Dendritic cell treated with granulocyte-macrophage colony-stimulating factor and Interleukin-4, amounts not matched to agents 40 ng/mL and 50 ng/mL, for 4 days (primary cell): ENCODE measurements at regions not wholly inside any gene's neighbourhood (a gene's known extent, or its start where the extent isn't known, plus 50 kb on each side); places are given as distances from the start of the nearest gene placed in this dataset.
"Not testable (repeated sequence)": the region's sequence is repeated elsewhere in the genome, so short reads cannot be mapped to it uniquely, and the experiment has no call there.

Source experiments
- H3K27ac Mint-ChIP-seq: one replicate; pipeline ENCODE4 v1.8.0; 2022; ENCODE audit warnings: mild to moderate bottlenecking, mixed read lengths
- H3K27me3 Mint-ChIP-seq: one replicate; pipeline ENCODE4 v1.8.0; 2022; ENCODE audit warnings: mild to moderate bottlenecking, mixed read lengths
- H3K36me3 Mint-ChIP-seq: one replicate; pipeline ENCODE4 v1.8.0; 2022; ENCODE audit warnings: low read depth, mixed read lengths
- H3K4me1 Mint-ChIP-seq: one replicate; pipeline ENCODE4 v1.8.0; 2022; ENCODE audit warnings: low read depth, mixed read lengths
- H3K4me3 Mint-ChIP-seq: one replicate; pipeline ENCODE4 v1.8.0; 2022; ENCODE audit warnings: mild to moderate bottlenecking, moderate library complexity, mixed read lengths
- H3K9me3 Mint-ChIP-seq: one replicate; pipeline ENCODE4 v1.8.0; 2022; ENCODE audit warnings: mixed read lengths
- intact Hi-C: fragments of 100-400 bp; cut with micrococcal nuclease; formaldehyde crosslinking; loops from one replicate; pipeline ENCODE4 v1.15.0; 2022

- no peaks in the 10 kb centered on the region for H3K36me3 Mint-ChIP-seq
- H3K4me1 Mint-ChIP-seq = peaks cover 14% of the 10 kb centered on the region
- H3K27me3 Mint-ChIP-seq = no peaks in the 10 kb centered on the region
- H3K4me3 Mint-ChIP-seq = no peak overlapping the region
- H3K27ac Mint-ChIP-seq = no peak overlapping the region
- H3K9me3 Mint-ChIP-seq = no peaks in the 10 kb centered on the region
- intact Hi-C loops = no loop called here
Measured at GRCh38 chr6:20263059-20263458, 50.8 kb upstream of the MBOAT1 start.

GRCh38 chr6:20265842-20266241 is 53.6 kb upstream of the MBOAT1 start:
- no peaks in the 10 kb centered on the region for H3K27me3 Mint-ChIP-seq
- H3K4me3 Mint-ChIP-seq = no peak overlapping the region
- no peaks in the 10 kb centered on the region for H3K9me3 Mint-ChIP-seq
- peaks cover 14% of the 10 kb centered on the region for H3K4me1 Mint-ChIP-seq
- intact Hi-C loops = no loop called here
- no peaks in the 10 kb centered on the region for H3K36me3 Mint-ChIP-seq
- no peak overlapping the region for H3K27ac Mint-ChIP-seq

- peaks cover 14% of the 10 kb centered on the region for H3K4me1 Mint-ChIP-seq
- intact Hi-C loops = no loop called here
- no peaks in the 10 kb centered on the region for H3K9me3 Mint-ChIP-seq
- no peaks in the 10 kb centered on the region for H3K36me3 Mint-ChIP-seq
- no peak overlapping the region for H3K4me3 Mint-ChIP-seq
- no peak overlapping the region for H3K27ac Mint-ChIP-seq
- no peaks in the 10 kb centered on the region for H3K27me3 Mint-ChIP-seq
Measured at GRCh38 chr6:20266851-20267608, 54.8 kb upstream of the MBOAT1 start.

- H3K4me3 Mint-ChIP-seq = no peak overlapping the region
- no peaks in the 10 kb centered on the region for H3K27me3 Mint-ChIP-seq
- no peaks in the 10 kb centered on the region for H3K9me3 Mint-ChIP-seq
- H3K27ac Mint-ChIP-seq = no peak overlapping the region
- intact Hi-C loops = no loop called here
- peaks cover 14% of the 10 kb centered on the region for H3K4me1 Mint-ChIP-seq
- no peaks in the 10 kb centered on the region for H3K36me3 Mint-ChIP-seq
Measured at GRCh38 chr6:20269181-20269580, 56.9 kb upstream of the MBOAT1 start.

- no peaks in the 10 kb centered on the region for H3K36me3 Mint-ChIP-seq
- no peak overlapping the region for H3K27ac Mint-ChIP-seq
- no peak overlapping the region for H3K4me3 Mint-ChIP-seq
- H3K4me1 Mint-ChIP-seq = peaks cover 13% of the 10 kb centered on the region
- H3K27me3 Mint-ChIP-seq = no peaks in the 10 kb centered on the region
- intact Hi-C loops = loop anchor here (2.0 kb wide), 1 partner anchor 179 kb away; no protein-coding TSS in a partner anchor
- no peaks in the 10 kb centered on the region for H3K9me3 Mint-ChIP-seq
Measured at GRCh38 chr6:20271818-20272217, 59.5 kb upstream of the MBOAT1 start.

- Mint-ChIP-seq H3K36me3 (no peaks in the 10 kb centered on the region), H3K27me3 (no peaks in the 10 kb centered on the region), H3K4me1 (no peaks in the 10 kb centered on the region), H3K4me3 (no peak overlapping the region), H3K27ac (no peak overlapping the region), H3K9me3 (no peaks in the 10 kb centered on the region)
- intact Hi-C loops = no loop called here
Measured at GRCh38 chr6:20274137-20274536, 61.9 kb upstream of the MBOAT1 start.

- H3K4me3 Mint-ChIP-seq, H3K9me3 Mint-ChIP-seq, H3K4me1 Mint-ChIP-seq, H3K36me3 Mint-ChIP-seq, H3K27ac Mint-ChIP-seq, H3K27me3 Mint-ChIP-seq, intact Hi-C loops: not testable (repeated sequence)
Measured at GRCh38 chr6:20275837-20276236, 63.6 kb upstream of the MBOAT1 start.

- H3K4me1 Mint-ChIP-seq, H3K9me3 Mint-ChIP-seq, intact Hi-C loops, H3K36me3 Mint-ChIP-seq, H3K27ac Mint-ChIP-seq, H3K27me3 Mint-ChIP-seq, H3K4me3 Mint-ChIP-seq: not testable (repeated sequence)
Measured at GRCh38 chr6:20277724-20278123, 65.5 kb upstream of the MBOAT1 start.

GRCh38 chr6:20279051-20279450 is 66.8 kb upstream of the MBOAT1 start:
- intact Hi-C loops = no loop called here
- no peaks in the 10 kb centered on the region for H3K36me3 Mint-ChIP-seq
- H3K4me1 Mint-ChIP-seq = no peaks in the 10 kb centered on the region
- H3K27ac Mint-ChIP-seq = no peak overlapping the region
- peaks cover 3% of the 10 kb centered on the region for H3K27me3 Mint-ChIP-seq
- H3K9me3 Mint-ChIP-seq = peaks cover 8% of the 10 kb centered on the region
- no peak overlapping the region for H3K4me3 Mint-ChIP-seq

- Mint-ChIP-seq H3K27me3 (peaks cover 3% of the 10 kb centered on the region), H3K36me3 (no peaks in the 10 kb centered on the region), H3K4me1 (no peaks in the 10 kb centered on the region), H3K4me3 (no peak overlapping the region), H3K9me3 (peaks cover 8% of the 10 kb centered on the region), H3K27ac (no peak overlapping the region)
- intact Hi-C loops = no loop called here
Measured at GRCh38 chr6:20279608-20280287, 67.5 kb upstream of the MBOAT1 start.

GRCh38 chr6:20280288-20280621 is 68.0 kb upstream of the MBOAT1 start:
- Mint-ChIP-seq H3K27me3 (peaks cover 3% of the 10 kb centered on the region), H3K27ac (peak overlapping the region; percentile 10), H3K9me3 (peaks cover 8% of the 10 kb centered on the region), H3K36me3 (no peaks in the 10 kb centered on the region), H3K4me1 (no peaks in the 10 kb centered on the region), H3K4me3 (no peak overlapping the region)
- intact Hi-C loops = no loop called here

GRCh38 chr6:20284672-20285071 is 72.4 kb upstream of the MBOAT1 start:
- H3K36me3 Mint-ChIP-seq = no peaks in the 10 kb centered on the region
- intact Hi-C loops = no loop called here
- H3K27me3 Mint-ChIP-seq = peaks cover 3% of the 10 kb centered on the region
- H3K9me3 Mint-ChIP-seq = peaks cover 8% of the 10 kb centered on the region
- no peak overlapping the region for H3K4me3 Mint-ChIP-seq
- no peak overlapping the region for H3K27ac Mint-ChIP-seq
- H3K4me1 Mint-ChIP-seq = no peaks in the 10 kb centered on the region

GRCh38 chr6:20286968-20287565 is 74.8 kb upstream of the MBOAT1 start:
- Mint-ChIP-seq H3K27ac (no peak overlapping the region), H3K27me3 (no peaks in the 10 kb centered on the region), H3K36me3 (no peaks in the 10 kb centered on the region), H3K4me1 (no peaks in the 10 kb centered on the region), H3K9me3 (peaks cover 4% of the 10 kb centered on the region), H3K4me3 (no peak overlapping the region)
- intact Hi-C loops = no loop called here

- H3K4me3 Mint-ChIP-seq = no peak overlapping the region
- no peaks in the 10 kb centered on the region for H3K27me3 Mint-ChIP-seq
- no peaks in the 10 kb centered on the region for H3K4me1 Mint-ChIP-seq
- H3K9me3 Mint-ChIP-seq = no peaks in the 10 kb centered on the region
- intact Hi-C loops = loop anchor here (1.0 to 5.0 kb wide), 2 partner anchors 110 to 237 kb away; partner anchors contain the start of gene E2F3
- no peaks in the 10 kb centered on the region for H3K36me3 Mint-ChIP-seq
- no peak overlapping the region for H3K27ac Mint-ChIP-seq
Measured at GRCh38 chr6:20291764-20292580, 79.7 kb upstream of the MBOAT1 start.
